Activated naive CD4-positive, alpha-beta T cell treated with Interleukin-2 at 50 U/mL for 16 hours (primary cell): ENCODE measurements at regions not wholly inside any gene's neighbourhood (a gene's known extent, or its start where the extent isn't known, plus 50 kb on each side); places are given as distances from the start of the nearest gene placed in this dataset.
"Not testable (repeated sequence)": the region's sequence is repeated elsewhere in the genome, so short reads cannot be mapped to it uniquely, and the experiment has no call there.

ENCODE experiments used
- DNase-seq: peaks from one replicate; pipeline ENCODE4 v3.0.0-alpha.2; 2020

DNA sequence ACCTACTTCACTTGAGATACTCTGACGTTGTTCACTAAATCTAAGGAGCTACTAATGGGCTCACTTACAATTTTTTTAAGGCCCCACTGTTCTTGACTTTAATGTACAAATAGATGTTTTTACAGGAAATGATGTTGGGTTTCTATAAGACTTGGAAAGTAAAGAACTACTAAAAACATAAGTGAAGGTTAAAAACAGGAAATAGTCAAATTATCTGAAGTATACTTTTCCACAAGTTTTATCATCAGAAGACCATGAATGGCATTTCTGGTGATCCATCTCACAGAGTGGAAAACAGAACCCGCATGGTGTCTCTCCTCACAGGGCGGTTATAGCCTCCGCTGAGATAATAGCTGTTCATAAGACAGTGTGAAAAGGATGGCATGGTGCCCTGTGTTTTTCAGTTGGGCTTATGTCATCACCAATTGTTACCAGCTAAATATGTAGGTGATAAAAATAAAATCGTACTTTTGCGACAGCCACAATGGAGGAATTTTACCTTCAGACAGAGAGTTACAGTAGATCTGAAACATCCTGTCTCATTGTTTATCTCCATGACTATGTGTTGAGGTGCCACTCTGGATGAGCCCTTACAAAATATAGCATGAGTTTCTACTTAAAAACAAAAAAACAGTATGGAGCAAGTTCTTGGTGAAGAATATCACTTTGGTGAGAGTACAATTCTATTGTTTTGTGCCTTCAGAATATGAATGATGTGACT lies 462.4 kb downstream of the RAP2B start:
- peak; percentile 46 for DNase-seq

DNA sequence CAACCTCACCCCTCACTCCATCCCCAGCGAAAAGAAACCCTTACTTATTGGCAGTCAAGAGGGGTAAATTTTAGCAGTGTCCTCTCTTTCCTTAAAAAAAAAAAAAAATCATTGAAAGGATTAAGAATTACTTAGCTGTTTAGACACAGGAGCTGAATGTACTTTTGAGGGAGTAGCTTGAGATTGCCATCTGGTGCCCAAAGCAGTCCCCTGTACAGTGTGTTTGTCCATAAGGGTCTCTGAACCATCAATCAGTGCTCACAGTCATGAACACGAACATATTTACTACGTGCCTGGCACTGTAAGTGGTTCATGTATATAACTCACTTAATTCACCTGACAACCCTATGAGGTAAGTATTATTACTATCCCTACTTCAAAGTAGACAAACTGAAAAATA lies 463.5 kb downstream of the RAP2B start:
- DNase-seq = no peak

DNA sequence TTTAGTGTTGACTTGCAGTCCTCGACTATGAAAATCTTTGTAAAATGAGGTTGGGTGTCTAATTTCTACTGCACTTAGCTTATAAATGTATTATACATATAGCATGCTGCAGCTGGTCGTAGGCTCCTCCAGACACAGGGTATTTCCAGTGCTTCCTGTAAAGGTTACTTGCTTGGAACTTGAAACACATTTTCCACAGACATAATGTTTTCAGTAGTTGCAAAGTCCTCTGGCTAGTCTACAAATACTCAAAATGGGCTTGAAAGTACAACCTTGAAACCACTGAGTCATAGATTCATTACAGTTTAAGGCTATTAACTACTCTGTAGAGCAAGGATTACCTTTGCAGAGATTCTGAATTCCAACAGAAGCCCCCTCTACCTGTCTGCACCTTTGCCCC lies 464.1 kb downstream of the RAP2B start:
- peak; percentile 22 for DNase-seq

DNA sequence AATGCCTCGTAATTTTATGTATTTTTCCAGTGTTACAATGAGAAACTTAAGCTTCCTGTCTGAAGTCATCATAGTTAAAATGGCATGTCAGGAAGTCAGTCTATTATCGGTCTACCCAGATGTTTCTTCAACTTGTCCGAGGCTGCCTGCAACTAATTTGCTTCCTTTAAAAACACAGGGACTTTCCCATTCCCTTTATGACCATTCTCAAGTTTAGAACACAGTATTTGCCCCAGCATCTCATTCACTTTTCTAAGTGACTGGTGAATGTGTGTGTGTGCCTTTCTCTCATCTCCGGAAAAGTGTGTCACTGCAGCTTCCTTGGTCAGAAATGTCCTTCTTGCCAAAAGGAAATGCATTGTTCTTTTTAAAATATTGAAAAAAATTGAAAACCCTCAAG lies 466.6 kb downstream of the RAP2B start:
- DNase-seq = no peak

DNA sequence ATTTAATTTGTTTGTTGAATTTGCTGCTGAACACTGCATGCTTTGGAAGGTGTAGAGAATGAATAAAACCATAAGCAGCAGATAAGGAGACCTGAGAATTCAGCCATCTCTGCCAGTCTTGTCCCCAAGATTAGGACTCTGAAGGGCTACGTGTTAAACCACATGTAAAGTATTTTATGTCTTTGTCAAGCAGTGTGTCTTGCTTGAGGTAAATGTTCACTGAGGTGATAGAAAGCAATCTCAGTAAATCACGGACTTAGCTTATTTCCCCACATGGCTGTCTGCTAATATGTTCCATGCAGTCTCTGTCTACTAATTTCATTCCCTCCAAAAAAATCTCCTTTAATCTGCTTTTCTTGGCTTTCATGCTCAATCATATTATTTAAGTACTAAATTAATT lies 467.1 kb downstream of the RAP2B start:
- DNase-seq = no peak

DNA sequence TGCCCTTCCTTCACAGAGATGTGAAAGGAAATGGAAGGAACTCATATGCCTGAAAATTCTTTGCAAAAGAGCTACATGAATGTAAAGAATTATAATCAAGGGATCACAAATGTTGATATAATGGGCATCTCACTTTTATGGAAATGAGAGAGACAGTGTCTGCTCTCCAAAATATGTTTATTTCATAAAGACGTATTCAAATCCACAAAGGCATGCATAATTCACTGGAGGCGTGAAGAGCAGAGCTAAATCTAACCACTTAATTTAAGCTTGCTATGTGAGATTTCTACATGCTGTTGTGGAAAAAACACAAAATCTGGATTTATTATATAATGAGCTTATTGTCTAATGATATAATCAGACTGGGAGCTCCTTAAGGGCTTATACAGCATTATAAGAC lies 469.1 kb downstream of the RAP2B start:
- no peak for DNase-seq

DNA sequence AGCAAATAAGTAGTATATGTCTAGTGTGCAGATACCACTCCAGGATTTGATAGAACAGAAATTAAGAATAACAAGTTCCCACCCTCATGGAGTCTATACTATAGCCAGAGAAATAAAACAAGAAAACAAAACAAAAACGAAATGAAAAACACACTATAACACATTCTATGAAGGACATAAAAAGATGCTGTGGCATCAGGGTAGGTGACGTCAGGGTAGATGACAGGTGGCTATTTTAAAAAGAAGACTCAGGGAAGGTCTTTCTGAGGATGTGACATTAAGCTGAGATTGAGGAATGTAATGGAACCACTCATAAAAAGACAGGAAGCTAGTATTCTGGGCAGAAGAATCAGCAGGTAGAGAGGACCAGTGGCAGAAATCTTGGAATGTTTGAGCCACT lies 469.6 kb downstream of the RAP2B start:
- DNase-seq = no peak

DNA sequence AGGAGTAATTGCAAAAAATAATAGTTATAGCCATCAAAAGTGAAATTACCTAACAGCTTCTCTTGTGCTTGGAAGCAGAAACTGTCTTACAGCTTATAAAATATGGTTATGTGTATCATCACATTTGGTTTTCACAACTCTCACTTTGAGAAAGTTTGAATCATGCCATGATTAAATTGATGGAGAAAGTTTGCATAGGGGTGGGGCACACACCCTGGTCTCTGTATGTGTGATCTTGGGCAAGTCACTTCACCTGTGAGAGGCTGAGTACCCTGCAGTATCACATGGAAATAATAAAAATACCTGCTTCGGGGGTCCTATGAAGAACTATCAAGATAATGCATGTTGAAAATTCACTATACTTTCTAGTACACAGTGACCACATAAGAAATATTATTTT lies 471.4 kb downstream of the RAP2B start:
- no peak for DNase-seq

DNA sequence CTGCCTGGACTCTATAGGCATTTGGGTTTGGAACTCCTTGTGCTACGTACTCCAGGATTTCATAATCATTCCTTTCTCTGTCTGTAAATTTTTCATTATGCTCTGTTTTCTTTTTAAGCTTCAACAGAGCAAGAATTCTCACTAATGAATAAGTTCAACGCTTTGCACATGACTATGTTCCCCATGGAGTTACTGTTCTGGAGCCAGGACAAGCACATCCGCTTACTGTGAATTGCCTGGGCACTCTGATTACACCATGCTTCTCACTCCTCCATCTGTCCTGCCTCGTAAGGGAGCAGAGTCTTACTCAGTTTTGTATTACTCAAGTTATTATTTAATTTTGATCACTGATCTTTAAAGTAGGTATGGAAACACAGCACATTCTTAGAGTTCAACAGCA lies 472.7 kb downstream of the RAP2B start:
- DNase-seq = no peak

DNA sequence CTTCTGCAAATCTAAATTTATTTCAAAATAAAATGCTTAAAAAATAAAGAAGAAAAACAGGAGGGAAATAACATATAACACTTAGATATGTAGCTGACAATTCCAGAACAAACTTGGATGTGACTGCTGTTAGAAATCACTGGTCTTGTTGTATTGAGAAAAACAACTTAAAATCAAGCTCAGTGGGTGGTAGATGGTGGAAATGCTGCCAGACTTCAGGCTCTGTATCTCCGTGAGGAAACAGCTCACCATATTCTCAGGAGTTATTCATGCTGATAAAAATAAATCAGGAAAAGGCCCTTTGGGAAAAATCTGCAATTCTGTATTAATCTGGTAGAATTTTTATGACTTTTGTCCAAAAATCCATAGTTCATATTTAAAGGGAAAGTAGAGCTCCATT lies 477.6 kb downstream of the RAP2B start:
- no peak for DNase-seq

DNA sequence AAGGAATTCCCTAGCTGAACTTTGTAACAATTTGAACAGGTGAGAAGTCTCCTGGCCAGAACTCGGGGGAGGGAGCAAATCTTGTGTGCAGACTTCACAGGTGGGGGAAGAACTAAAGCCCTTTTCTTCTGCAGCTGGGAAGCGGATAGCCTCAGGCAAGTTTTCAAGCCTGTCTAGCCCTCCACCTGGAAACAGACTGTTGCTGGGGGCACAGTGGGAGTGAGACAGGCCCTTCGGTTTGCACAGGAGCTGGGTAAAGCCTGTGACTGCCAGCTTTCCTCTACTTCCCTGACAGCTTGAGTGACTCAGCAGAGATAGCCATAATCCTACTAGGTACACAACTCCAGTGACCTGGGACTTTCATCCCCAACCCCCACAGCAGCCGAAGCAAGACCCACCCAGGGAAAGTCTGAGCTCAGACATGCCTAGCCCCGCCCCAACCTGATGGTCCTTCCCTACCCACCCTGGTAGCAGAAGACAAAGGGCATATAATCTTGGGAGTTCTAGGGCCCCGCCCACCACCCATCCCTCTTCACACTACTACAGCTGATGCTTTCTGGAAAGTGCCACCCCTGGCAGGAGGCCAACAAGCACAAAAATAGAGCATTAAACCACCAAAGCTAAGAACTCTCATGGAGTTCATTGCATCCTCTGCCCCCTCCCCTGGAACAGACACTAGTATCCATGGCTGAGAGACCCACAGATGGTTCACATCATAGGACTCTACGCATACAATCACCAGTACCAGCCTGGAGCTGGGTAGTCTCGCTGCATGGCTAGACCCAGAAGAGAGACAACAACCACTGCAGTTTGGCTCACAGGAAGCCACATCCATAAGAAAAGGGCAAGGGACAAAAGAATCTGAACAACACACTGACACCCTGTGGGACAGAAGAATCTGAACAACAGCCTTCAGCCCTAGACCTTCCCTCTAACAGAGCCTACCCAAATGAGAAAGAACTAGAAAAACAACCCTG lies 479.0 kb downstream of the RAP2B start:
- DNase-seq = no peak

DNA sequence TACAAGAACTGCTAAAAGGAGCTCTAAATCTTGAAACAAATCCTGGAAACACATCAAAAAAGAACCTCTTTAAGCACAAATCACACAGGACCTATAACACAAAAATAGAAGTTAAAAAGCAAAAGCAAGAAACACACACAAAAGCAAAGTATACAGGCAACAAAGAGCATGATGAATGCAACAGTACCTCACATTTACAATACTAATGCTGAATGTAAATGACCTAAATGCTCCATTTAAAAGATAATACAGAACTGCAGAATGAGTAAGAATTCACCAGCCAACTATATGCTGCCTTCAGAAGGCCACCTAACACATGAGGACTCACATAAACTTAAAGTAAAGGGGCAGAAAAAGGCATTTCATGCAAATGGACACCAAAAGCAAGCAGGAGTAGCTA lies 478.6 kb upstream of the ARHGEF26 start:
- DNase-seq = not testable (repeated sequence)

DNA sequence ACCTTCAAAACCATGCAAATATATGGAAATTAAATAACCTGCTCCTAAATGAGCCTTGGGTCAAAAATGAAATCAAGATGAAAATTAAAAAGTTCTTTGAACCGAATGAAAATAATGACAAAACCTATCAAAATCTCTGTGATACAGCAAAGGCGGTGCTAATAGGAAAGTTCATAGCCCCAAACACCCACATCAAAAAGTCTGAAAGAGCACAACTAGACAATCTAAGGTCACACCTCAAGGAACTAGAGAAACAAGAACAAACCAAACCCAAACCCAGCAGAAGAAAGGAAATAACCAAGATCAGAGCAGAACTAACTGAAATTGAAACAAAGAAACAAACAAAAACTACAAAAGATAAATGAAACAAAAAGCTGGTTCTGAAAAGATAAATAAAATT lies 477.7 kb upstream of the ARHGEF26 start:
- DNase-seq = not testable (repeated sequence)

DNA sequence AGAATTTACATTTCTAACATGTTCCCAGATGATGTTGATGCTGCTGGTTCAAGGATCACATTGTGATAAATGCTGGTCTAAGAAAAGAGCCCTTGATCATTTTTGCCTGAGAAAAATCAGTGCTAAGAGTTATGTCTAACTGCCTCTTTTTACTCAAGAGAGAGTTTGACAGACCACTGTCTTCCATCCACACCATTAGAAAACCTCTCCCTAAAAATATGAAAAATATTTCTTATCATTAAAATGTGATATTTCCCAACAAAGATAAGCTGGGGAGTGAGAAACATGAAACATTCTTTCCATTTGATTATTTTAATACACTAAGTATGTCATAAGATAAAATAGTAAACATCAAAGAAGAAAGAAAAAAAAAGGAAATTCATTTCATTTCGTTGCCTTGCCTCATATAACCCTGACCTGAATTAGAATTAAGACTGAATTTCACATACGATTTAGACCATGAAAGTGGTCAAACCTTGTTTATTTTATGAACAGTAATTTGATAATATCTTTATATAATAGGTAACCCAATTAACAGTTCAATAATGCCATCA lies 471.8 kb upstream of the ARHGEF26 start:
- no peak for DNase-seq

DNA sequence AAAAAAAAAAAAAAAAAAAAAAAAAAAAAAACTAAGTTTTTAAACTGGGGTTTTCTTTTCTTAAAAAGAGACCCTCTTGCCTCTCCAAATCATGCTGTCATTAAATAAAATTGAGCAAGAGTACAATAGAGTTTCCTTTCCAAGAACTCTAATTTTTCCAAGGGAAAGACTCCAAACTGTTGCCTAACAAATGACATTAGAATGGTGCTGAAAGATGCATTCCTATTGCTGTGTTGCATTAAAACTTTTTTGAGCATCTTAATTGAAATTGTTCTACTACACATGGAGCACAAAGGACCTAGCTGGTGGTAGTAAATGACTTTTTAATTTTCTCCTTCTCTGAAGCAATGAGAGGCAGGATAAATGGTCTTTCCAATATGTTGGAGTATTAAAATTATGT lies 469.1 kb upstream of the ARHGEF26 start:
- DNase-seq = no peak

DNA sequence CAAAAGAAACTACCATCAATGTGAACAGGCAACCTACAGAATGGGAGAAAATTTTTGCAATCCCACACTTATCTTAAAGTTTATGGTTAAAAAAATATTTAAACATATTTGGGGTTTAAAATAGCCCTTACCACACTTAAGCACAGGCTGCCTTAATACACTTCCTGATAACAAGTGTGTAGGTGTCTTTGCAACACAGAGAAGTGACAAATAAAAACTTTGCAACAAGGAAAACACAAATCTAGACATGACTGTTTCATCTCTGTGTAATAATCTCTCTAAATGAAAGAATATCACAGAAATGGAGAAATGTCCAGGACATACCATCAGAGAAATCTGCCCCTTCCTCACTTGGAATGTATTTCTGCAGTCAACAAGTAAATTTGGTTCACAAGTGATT lies 464.1 kb upstream of the ARHGEF26 start:
- DNase-seq = no peak

DNA sequence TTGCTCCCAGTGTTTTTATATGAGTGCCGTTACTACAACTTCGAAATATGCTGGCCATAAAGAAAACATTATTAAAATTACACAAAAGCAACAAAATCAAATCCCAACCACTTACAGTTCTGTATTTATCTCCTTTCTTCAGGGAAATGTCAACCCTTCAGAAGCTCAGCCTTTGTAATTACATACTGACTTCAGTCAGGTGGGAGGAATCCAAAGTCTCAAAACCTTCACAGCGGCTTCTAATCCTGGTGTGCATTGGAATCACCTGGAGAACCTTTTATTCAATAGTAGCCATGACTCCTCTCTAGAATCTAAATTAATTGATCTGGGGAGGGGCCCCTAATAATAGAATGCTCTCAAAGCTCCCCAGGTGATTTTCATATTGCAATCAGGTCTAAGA lies 463.7 kb upstream of the ARHGEF26 start:
- no peak for DNase-seq

DNA sequence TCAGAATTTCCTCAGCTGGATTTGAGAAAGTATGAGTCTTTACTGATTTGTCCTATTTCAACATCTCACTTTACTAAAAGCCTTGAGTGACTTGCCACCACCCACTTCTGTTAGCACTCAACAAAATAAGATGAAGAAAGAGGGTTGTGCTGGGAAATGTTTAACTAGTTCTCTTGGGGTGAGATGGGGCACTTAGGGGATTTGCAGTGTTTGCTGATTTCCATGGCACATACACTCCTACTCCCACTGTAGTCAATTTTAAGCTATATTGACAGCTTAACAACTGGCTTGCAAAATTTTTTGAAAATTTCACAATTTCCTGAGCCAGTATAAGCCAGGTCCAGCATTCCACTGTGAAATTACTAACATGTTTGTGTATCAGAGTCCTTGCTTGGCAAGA lies 463.1 kb upstream of the ARHGEF26 start:
- no peak for DNase-seq

DNA sequence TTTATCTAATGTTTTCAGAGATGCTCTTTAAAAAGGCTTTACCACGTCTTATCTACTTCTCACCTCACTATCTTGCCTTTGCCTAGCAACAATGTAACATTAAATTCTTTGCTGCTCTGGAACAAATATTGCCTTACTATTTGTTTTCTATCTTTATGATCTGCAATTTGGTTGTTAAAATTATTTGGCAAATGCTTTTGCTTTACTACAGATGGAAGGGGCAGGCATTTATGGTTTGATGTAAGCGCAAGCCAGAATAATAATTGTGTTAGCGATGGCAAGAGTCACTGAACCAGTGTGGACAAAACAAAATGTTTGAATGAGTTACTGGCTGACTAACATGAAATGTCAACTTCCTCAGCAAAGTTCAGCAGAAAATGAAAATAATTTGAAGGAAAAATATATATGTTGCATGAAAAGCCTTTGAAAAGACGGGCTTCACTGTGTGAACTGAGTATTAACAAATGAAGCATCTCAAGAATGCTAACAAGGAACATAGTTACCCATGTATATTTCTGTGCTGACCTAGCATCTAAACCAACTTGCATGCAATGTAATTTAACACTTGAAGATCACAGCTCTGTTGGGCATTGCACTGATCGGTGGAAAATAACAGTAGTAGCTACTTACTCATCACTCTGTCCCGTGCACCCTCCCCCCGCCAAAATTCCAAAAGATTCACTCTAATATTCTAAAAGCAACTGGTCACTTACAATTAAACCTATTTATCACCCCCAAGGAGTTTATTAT lies 454.0 kb upstream of the ARHGEF26 start:
- DNase-seq = no peak

DNA sequence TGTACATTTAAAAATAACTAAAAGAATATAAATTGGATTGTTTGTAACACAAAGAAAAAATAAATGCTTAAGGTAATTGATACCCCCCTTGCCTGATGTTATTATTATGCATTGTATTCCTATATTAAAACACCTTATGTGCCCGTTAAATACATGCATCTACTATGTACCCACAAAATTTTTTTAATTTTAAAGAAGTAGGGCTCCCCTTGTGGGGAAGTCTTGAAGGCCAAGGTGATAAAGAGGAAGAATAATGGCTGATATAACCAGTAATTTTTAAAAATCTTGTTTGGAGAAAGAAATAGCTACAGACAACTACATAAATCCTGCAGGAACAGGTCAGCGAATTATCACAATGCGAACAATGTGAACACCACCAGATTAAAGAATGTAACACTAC lies 451.7 kb upstream of the ARHGEF26 start:
- DNase-seq = no peak

DNA sequence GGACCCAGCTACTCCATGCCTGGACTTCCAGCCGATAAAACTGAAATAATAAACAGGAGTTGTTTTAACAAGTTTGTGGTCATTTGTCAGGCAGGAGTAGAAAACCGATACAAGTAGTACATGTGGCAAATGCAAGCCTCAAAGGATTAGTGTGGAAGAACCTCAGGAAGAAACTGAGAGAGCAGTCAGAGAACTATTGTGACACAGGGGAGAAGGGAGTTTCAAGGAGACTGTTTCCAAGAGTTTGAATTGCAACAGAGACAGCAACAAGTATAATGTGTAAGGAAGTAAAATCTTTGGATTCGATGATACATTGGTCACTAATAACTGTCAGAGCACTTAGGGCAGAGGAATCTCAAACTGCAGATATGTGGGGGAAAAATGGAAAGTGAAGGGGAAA lies 450.6 kb upstream of the ARHGEF26 start:
- no peak for DNase-seq

DNA sequence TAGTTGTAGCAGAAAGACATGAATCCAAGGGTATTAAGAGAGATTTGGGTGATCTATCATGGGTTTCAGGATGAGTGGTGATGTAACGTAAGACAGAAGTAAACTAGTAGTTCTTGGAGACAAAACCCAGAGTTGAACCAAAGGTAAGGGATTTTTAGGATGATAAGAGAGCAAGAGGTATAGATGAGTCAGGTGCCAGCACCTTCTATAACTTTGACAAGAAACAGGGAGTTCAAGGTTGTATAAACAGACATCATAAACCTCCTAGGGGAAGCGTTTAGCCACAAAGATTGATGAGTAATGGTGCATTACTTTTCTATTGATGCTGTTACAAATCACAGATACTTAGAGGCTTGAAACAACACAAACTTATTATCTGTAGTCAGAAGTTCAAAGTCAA lies 447.3 kb upstream of the ARHGEF26 start:
- no peak for DNase-seq

DNA sequence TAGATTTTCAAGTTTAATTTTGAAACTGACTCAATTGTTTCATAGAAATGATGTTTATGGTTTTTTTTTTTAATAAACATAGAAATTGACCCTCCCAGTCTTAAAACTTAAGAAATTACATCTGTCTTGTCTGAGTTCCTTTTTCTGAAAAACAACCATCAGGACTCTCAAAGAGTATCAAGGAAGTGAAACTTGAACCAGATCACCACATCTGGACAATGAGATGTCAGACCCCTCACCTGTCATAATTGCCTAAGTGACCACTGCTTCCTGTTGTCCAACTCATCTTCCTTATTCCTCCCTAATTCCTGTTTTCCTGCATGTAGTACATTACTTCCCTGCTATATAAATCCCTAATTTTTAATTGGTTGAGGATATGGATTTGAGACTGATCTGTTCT lies 441.5 kb upstream of the ARHGEF26 start:
- no peak for DNase-seq
